ENCODE measurements at regions not wholly inside any gene's neighbourhood (a gene's known extent, or its start where the extent isn't known, plus 50 kb on each side); places are given as distances from the start of the nearest gene placed in this dataset.

DNA sequence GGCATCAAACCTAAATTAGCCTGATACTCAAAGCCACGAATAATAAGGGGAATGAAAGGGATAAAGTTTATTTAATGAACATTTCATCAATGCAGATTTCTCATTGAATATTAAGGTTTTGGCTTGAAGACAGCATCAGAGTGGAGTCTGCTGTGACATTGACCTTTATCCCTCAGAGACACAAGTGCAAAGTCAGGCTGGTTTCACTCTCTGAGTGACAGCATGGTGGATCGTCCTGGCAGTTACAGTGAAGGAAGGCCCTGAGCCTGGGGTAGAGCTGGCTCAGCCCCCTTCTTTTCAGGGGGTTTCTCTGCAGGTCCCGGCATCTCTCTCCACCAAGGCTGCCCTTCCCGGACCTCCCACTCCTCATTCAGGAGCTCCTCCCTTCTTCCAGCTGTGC lies 503.1 kb downstream of the PREX1 start:
- no peak for DNase-seq

DNA sequence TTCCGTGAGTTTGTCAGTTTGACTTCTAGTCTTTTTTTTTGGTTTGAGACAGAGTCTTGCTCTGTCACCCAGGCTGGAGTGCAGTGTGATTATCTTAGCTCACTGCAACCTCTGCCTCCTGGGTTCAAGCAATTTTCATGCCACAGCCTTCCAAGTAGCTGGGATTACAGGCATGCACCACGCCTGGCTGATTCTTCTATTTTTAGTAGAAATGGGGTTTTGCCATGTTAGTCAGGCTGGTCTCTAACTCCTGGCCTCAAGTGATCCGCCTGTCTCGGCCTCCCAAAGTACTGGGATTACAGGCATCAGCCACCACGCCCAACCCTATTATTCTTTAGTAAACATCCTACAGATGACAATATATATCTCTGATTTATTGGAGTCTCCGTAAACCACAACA lies 506.5 kb downstream of the PREX1 start:
- no peak for DNase-seq

DNA sequence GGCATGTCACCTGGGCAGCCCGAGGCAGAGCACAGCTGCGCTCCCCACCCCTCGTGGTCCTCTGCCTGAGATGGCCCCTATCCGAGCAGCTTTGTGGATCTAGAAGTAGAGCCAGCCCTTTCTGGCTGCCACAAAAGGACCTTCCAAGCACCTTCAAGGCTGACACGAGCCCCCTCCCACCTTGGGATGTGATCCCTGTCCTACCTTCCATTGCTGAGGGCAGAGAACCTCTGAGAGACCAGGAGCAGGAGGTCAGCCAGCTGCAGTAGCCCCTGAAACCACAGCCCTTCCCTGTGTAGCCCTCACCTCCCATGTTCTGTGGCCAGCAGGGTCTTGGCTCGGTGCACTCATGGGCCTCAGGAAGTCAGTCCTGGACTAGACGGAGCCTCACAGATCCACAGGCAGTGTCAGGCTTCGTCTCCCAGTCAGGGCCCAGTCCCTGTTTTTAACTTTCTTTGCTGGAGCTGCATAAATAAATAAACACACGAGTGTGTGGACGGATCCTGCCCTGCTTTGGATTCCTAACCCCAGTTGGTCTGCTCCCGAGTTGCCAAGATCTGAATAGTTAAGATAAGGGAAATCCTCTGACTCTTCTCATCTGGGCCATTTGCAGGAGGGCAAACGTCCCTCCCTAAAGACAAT lies 507.7 kb downstream of the PREX1 start:
- DNase-seq = no peak

DNA sequence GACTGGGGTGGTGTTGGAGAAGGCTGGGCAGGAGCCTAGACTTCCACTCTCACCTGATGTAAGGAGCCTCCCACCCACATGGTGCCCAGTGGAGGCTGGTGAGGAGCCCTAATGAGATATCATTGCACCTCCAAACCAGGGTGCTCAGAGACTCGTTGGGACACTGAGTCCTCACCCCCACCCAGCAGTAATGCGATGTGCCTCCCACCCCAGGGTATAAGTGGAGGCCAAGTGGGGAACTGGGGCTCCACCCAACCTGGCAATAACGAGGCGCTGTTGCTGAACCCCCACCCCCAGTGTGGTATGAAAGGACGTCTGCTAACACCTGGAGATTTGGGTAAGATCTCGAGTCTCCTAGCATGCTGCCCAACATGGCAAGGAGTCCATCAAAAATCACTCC lies 510.2 kb downstream of the PREX1 start:
- DNase-seq = no peak

DNA sequence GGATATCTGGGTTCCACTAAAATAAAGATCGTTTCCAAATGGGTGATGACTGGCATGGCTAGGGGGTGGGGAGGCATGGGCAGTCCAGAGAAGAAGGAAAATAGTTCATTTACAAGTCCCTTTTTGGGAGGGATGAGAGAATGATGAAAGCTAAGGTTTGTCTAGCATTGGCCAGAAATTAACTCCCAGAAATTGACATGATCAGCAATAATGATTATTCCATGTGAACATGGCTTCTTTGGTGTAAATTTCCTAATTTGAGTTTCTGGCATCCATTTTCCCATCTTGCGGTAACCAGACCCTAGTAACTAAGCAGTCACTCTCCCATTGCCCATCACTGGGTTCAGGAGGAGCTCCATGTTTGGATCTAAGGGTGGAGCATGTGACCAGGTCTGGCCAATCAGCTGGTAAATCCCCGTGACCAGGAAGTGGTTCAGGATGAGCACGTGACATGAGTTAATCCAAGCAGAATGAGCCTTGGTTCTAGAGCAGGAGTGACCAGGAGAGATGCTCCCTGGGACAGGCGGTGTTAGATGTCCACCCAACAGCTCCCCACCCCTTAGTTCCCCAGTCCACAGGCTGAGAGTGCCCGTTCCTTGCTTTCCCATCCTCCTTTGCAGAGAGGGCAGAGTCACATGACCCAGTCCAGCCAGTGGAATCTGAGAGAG lies 512.7 kb downstream of the PREX1 start:
- no peak for DNase-seq

DNA sequence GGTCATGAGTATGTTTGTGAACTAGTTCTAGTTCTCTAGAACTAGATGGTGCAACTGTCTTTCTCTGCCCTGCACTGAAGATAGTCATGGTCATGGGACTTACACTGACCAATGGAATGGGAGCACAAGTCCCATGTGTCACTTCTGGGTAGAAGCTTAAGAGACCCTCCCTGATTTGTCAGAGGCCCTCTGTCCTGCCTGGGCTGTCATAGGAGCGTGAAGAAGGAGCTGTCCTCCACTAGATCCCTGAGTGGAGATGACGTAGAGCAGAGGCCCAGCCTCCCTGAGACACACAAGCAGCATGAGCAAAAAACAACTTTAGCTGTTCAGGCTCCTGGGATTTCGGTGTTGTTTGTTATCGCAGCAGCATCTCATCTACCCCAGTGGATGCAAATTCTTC lies 514.5 kb downstream of the PREX1 start:
- no peak for DNase-seq

DNA sequence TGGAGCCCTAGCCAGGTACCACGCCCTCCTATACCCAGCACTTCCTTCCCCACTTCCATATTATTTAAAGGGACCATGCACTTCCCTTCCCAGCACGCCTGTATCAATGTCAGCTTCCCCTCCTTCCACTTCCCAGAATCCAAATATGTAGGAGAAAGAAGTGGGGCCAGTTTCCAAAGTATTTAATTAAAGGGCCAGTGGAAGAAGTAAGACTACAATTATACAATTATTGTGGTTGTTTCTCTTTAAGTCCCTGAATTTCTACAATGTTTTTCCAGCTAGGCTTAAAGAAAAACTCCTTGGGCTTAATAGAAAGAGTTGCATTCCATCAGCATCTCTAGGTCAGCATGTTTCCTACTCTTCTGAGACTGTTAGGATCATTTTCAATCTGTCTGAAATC lies 515.8 kb downstream of the PREX1 start:
- DNase-seq = no peak

DNA sequence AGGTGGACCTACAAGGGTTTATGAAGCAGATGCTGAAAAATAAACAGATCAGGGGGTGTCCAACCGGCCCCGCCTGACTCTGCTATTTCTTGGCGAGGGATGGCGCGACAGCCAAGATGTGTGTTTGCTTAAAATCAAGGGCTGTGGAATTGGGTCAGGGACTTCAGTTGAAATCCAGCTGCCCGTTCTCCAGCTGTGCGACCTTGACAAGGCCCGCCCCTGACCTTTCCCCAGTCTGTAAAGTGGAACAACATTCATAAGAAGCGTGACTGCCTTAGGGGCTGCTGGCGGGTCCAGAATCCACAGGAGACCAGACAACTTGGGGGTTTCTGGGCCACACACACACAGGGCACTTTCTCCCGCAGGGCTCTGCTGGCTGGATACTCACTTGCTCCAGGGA lies 517.5 kb downstream of the PREX1 start:
- no peak for DNase-seq

DNA sequence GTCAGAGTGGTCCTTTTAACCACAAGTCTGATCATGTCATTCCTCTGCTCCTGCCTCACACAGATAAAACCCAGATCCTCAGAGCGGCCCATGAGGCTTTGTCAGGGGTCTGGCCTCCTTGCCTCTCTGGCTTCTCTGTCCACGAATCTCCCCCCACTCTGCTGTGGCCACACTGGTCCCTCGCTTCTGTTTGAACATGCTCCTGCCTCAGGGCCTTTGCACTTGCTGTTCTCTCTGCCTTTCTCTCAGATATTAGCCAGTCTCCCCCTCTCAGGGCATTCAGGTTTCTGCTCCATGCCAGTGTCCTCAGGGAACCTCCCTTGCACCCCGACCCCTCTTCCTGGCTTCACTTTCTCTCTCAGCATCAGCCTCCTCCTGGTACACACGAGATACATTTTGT lies 518.5 kb downstream of the PREX1 start:
- no peak for DNase-seq

DNA sequence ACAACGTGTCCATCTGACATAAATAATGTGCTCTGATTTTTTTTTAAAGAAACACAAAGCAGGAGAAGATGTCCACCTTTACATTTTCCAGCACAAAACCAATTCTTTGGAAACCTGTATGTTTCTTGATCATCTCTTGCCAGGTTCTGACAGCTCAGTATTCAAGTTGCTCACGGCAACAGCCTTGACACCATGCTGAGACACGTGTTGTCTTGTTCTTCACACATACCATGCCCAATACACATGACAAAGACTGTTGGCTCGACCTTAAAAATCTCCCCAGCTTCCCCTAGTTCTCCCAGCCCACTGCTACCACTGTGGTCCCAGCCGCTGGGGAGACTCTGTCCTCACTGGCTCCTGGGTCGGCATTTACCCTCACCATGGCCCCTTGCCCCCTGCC lies 518.9 kb downstream of the PREX1 start:
- no peak for DNase-seq

DNA sequence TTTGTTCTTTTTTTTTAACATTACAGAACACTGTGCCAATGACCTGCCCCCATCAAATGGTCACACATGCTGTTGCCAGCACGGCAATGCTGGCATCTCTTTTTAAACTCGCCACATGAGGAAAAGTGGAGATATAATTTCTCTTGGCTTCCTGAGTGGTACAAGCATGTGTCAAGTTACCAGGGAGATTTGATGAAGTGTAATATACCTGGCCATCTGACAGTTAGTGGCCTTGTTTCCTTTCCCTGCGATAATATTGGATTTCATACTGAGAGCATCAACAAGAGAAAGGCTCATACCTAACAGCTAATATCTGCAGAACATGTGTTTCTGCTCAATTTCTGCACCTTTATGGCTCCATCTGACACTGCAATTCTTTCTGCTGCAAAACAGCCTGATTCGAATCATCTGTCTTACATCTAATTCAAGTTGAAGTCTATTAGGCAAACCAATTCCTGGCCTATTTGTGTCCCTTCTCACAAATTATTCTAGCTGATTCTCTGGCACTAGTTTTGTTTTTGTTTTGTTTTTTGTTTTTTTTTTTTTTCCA lies 519.5 kb downstream of the PREX1 start:
- DNase-seq = no peak

DNA sequence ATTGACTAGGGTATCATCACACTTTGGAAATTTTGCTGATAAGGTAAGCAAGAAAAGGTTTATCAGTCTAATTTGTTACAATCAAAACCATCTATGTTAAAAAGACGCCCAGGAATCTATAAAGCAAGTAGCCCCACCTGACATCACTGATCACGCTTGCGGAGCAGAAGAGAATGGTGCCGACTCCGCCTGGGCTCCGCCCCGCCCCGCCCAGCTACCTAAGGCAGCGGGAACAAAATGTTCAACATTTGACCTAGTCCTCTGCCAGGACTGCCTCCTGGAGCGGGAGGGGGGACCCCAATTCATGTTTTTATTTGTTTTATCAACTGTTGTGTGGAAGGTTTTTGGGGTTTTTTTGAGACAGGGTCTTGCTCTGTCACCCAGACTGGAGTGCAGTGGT lies 520.5 kb downstream of the PREX1 start:
- no peak for DNase-seq

DNA sequence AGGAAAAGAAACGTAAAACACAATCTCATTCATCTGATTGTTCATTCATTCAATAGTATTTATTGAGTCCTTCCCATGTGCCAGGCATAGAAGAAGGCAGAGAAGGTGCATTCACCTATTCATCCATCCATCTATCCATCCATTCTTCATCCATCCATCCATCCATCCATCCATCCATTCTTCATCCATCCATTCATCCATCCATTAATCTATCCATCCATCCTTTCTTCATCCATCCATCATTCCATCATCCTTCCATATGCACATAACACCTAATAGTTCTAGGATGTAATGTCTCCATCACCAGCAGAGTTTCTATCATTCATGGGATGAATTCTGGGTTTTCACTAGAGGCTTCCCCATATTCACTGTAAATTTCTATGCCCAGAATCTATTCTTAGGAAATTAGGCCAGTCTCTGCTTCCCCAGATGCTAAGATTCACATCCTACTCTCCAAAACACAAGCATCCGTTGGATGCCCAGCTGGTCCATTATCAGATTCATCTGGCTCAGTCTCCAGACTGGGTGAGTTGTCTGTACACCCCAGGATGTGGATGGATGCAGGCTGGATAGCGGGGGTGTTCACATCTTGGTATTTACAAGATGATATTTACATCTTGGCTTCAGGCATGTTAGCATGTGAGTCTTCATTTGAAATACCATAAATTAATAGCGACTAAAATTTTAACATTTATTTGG lies 517.7 kb upstream of the SULF2 start:
- no peak for DNase-seq

DNA sequence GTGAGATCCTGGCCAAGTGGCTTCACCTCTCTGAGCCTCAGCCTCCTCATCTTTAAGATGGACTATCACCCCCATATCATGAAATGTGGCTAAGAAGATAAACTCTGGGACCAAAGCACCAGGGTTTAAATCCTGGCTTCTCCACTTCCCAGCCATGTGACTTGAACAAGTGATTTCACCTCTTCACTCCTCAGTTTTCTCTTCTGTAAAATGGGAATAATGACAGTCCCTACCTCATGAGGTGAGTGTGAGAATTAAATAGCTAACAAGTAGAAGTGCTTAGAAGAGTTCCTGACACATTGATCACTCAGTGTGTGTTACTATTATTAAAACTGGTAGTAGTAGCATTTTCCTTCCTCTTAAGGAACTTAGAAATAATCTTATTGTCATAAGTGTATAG lies 516.9 kb upstream of the SULF2 start:
- DNase-seq = no peak

DNA sequence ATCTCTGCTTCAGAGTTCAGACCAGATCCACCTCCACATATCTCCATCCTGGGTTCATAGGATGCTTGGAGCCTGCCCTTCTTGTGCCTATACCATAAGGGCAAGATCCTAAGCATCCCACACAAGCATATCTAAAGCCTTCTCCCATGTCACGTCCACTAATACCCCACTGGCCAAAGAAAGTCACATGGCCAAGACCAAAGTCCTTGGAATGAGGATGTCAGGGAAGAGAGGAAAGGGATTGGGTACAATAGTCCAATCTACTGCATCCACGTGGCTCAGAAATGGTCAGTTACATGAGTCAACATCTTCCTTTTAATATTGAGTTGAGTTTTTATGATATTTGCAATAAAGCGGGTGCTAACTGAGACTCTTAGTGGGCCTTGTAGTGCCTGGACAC lies 515.9 kb upstream of the SULF2 start:
- no peak for DNase-seq

DNA sequence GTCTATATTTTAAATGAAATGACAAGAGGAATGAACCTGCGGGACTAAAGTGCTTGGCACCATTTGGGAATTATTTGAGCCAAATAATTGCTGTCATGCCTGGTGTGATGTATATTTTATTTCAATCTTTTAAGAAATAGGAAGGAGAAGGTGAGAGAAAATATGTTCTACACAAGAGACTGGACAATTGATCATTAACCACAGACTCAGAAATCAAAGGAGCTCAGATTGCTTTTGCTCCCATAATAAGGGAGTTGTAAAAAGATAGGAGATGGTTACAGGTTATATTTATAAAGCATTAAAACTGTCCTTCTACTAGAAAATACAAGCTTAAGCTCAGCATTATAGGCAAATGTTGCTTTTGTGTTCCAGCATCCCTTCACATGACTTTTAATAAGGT lies 515.2 kb upstream of the SULF2 start:
- DNase-seq = no peak

DNA sequence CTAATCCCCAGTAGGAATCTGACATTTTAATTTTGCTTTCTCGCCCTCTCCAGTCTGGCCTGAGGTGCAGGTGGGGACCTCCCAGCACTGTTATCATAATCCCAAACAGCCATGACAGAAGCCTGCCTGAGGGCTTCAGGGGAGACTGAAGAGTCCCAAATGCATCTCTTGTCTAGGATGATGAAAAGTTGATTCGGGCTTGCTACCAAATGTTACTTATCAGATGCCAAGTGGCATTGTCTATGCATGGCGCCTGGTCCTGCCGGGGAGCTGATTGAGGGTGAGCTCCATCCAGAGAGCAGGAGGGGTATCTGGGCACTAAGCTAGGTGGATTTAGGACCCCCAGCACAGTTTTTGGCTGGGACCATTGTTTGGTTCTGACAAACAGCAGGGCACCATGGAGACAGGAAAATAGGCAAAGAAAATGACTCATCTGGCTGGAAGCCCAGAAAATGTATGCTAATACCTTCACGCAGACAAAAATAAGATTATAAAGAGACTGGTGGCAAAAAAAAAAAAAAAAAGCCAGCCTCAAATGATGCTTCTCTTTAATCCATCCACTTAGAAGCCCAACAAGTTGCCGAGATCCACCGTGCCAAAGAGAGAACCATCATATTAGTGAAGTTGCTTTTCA lies 513.7 kb upstream of the SULF2 start:
- DNase-seq = no peak

DNA sequence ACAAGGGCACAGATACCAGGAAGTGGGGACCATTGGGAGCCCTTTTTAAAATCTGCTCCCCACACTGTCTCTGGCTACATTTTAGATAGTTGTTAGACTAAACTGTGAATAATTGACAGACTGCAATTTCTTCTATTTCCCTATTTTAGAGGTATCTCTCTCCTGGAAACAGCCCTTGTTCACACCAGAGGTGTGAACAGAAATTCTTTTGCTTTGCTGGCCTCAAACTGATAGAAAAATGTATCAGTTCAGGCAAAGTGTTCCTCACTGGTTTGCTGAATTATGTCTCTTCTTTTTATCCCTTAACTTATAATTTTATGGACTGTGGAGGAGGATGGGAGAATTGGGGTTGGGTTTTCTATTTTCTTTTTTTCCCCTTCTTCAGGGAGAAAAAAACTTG lies 513.2 kb upstream of the SULF2 start:
- DNase-seq = no peak

DNA sequence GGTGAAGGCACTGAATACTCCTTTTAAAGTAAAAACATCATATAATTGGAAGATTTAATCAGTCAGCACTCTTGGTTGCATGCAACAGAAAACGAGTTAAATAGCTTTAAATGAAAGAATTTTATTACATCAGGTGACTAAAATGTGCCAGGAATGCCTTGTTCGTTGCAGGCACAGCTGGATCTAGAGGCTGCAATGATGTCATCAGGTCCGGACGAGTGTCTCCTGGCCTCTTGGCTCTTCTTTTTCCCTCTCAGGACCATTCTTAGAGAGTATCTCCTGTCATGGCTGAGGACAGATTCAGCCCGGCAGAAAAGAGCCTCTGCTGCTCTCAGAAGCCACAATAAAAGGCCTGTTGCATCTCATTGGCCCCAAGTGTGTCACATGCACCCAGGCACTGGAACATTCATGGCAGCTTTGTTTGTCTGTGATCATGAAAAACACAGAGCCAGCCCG lies 510.7 kb upstream of the SULF2 start:
- DNase-seq = no peak

DNA sequence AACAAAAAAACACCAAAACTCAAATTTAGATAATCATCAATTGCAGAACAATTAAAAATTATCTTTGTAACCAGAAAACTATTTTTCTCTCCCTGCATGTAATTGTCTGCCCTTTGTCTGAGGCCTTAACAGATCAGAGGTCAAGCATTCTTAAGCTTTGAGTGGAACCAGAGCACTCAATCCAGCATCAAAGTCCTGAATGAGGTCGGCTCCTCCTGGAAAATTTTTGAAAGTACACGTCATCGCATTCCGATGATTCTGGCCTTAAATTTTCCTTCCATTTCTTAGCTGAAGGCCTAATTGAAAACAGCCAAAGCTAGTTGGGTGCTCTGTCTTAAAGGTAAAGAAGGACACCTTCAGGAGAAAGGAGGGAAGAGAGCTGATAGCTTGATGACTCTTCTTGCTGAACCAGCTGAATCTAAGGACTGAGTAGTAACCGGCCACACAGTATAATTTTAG lies 510.2 kb upstream of the SULF2 start:
- no peak for DNase-seq

DNA sequence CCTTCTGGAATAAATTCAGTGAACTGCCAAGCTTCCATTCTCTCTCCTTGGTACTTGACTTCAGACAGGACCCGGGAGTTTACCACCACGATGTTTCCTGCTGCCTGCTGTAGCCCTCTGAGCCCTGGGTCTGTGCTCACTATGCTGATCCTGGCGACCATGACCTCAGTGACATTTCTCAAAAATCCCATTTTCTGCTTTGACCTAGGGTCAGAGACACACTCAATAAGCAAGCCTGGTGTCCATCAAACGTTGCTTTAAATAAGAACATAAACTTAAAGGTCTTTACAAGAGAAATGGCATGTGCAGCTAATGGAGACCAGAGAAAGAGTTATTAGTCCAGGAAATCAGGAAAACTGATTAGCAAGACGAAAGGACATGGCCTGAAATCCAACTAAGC lies 509.7 kb upstream of the SULF2 start:
- DNase-seq = no peak

DNA sequence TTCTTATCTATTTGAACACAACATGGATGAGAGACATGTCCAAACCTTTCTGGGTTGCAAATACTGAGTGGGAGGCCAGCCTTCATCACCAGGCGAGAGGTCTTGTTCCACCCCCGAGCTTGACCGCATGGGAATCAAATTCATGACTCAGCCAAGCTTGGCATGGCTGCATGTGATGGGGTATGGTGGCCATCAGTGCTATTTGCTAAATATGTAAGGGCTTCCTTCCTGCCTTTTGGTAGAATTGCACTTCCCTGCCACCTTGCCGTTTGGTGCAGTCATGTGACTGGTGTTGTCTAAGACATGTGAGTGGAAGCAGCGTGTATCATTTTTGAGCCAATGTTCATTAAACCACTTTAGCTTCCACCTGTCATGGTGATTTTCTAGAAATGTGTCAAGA lies 508.9 kb upstream of the SULF2 start:
- no peak for DNase-seq

DNA sequence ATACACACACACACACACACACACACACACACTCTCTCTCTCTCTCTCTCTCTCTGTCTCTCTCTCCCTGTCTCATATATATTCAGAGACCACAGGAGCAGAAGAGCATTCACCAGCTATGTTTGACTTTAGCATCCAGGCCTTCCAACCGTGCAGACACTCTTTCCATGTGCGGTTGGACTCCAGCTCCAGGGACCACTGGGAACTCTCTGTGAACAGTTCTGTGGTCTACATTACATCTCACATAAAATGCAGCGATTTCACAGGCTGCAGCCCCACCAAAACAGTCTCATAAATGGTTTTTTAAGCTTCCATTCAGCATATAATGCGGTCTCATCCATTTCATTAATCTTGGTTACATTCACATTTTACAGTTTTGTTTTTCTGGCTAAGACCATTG lies 508.4 kb upstream of the SULF2 start:
- no peak for DNase-seq

DNA sequence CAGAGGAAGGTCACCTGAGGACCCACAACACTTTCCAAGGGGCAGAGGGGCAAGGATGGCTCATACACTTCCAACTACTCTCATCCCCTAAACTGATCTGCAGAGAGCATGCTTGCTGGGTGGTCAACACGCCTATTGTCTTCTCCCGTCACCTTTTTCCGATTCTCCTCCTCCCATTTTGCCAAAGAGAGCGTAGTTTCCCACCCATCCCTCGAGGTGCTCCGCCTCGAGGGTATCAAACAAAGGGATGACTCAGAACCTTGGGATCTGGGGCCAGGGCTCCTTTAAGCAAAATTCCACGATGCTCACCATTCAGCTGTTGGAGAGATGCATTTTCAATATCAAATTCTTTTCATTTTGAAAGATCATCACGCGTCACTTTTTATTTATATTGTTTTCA lies 507.5 kb upstream of the SULF2 start:
- no peak for DNase-seq
